Vagina (tissue), 2 donors: ENCODE measurements at regions not wholly inside any gene's neighbourhood (a gene's known extent, or its start where the extent isn't known, plus 50 kb on each side); places are given as distances from the start of the nearest gene placed in this dataset.

Experiments used
- DNase-seq, 2 donors: peaks; one replicate each; pipeline ENCODE4 v3.0.0-alpha.2; 2017; ENCODE audit errors: extremely low spot score in 2 of 2
- H3K27ac ChIP-seq: fragments of 200-600 bp; sonication (generic); one replicate; pipeline ENCODE4 v1.5.1; 2019
- H3K27me3 ChIP-seq: fragments of 200-600 bp; sonication (generic); one replicate; pipeline ENCODE4 v1.5.1; 2019
- H3K36me3 ChIP-seq, 2 donors: fragments of 200-600 bp; sonication (generic); one replicate each; pipeline ENCODE4 v1.5.1; 2017 to 2019
- H3K4me1 ChIP-seq: fragments of 200-600 bp; sonication (generic); one replicate; pipeline ENCODE4 v1.5.1; 2019
- H3K4me3 ChIP-seq, 2 donors: fragments of 200-600 bp; sonication (generic); 1 replicate in 1 of 2; 2 replicates in 1 of 2; pipeline ENCODE4 v1.5.1; 2016 to 2019
- H3K9me3 ChIP-seq: fragments of 200-600 bp; sonication (generic); one replicate; pipeline ENCODE4 v1.5.1; 2019
- CTCF ChIP-seq, 3 experiments: fragments of 450-650 bp in 2 of 3; fragments of 200-600 bp in 1 of 3; sonication (generic) in 1 of 3; IDR thresholded peaks; one replicate each; pipeline ENCODE4 v1.5.1; 2017 to 2019; ENCODE audit warnings: antibody characterized with exemption in 3 of 3, mild to moderate bottlenecking in 2 of 3, moderate library complexity in 2 of 3
- POLR2A ChIP-seq, 2 donors: fragments of 450-650 bp; IDR thresholded peaks; one replicate each; pipeline ENCODE4 v1.6.1; 2017; ENCODE audit warnings: antibody characterized with exemption in 2 of 2, mild to moderate bottlenecking in 2 of 2, moderate library complexity in 2 of 2
- POLR2AphosphoS5 ChIP-seq, 2 donors: sonication (generic); formaldehyde crosslinking; IDR thresholded peaks; one replicate each; pipeline ENCODE4 v1.9.0; 2017; ENCODE audit warnings: antibody characterized with exemption in 2 of 2, mild to moderate bottlenecking in 2 of 2, low read depth in 1 of 2; ENCODE audit not compliant: insufficient read depth in 1 of 2
- intact Hi-C: fragments of 100-400 bp; cut with DNase I; formaldehyde crosslinking; loops from one replicate; pipeline ENCODE4 v1.15.1; 2023

DNA sequence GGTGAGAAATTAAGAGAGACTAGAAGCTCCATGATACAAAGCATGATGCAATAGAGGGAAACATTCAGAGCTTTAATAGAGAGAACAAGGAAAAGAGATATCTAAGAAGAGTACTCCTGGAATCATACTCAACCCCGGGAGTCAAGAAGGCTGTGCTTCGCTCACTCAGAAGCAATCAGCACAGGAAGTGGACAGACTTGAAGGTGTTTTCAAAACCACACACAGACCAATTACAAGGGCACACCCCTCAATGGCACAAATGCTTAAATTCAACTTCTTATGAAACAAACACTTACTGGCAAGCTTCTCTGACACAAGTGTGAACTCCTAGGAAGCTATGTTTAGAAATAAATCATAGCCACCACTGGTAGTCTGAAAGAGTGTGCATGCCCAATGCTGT, 462.3 kb downstream of the GABRG2 start:
- Histone ChIP-seq H3K27me3 (no peaks in the 10 kb centered on the region), H3K27ac (no peak overlapping the region), H3K4me1 (no peaks in the 10 kb centered on the region), H3K4me3 (no peak overlapping the region), H3K36me3 (no peaks in the 10 kb centered on the region), H3K9me3 (no peaks in the 10 kb centered on the region)
- no peak for DNase-seq
- intact Hi-C loops, result no loop called here
- TF ChIP-seq CTCF (IDR thresholded peaks at IDR 0.05) (no peak), POLR2AphosphoS5 (IDR thresholded peaks at IDR 0.05; ENCODE audit: insufficient read depth in 1 of 2, low read depth in 1 of 2) (no peak), POLR2A (IDR thresholded peaks at IDR 0.05) (no peak)

DNA sequence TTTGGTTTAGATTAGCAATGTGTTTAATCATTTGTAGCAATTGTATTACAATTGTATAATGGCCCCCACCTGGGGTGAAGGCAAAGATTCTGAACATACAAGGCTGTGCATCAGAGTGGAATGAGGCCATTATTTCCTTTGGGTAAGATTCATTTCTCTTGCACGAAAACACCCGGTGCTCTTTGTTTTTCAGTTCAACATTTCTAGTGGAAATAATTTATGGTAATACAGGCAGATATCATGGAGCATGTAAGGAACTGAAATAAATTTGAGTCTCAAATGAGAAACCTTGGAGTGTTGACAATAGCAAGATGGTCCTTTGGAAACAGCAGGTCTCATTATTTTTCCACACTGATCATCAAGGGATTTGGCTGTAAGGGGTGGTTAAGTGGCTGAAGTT, 475.9 kb downstream of the GABRG2 start:
- no peaks in the 10 kb centered on the region for H3K4me1 ChIP-seq
- H3K4me3 ChIP-seq, result no peak overlapping the region
- H3K36me3 ChIP-seq, result no peaks in the 10 kb centered on the region
- intact Hi-C loops, result no loop called here
- TF ChIP-seq CTCF (IDR thresholded peaks at IDR 0.05) (no peak), POLR2AphosphoS5 (IDR thresholded peaks at IDR 0.05; ENCODE audit: insufficient read depth in 1 of 2, low read depth in 1 of 2) (no peak), POLR2A (IDR thresholded peaks at IDR 0.05) (no peak)
- H3K9me3 ChIP-seq, result no peaks in the 10 kb centered on the region
- no peak overlapping the region for H3K27ac ChIP-seq
- DNase-seq, result no peak
- no peaks in the 10 kb centered on the region for H3K27me3 ChIP-seq

DNA sequence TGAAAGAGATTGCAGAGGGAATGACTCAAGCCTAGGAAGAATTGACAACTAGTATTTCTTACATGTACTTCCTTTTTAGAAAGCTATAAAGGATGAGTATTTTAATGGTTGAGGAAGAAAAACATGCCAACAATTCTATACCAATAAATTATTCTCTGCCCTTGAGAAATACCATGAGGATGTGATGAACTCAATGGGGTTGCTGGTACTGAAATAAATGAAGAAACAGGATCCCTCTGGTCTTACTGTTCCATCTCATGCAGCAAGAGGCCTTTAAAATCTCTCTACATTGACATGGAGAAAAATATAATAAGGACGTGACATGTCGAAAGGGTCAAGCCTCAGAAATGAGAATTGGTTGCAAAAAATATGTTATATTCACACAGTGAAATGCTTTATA, 477.3 kb downstream of the GABRG2 start:
- Histone ChIP-seq H3K36me3 (no peaks in the 10 kb centered on the region), H3K27ac (no peak overlapping the region), H3K9me3 (no peaks in the 10 kb centered on the region), H3K27me3 (no peaks in the 10 kb centered on the region), H3K4me3 (no peak overlapping the region), H3K4me1 (no peaks in the 10 kb centered on the region)
- no peak for TF ChIP-seq CTCF (IDR thresholded peaks at IDR 0.05)
- no peak for TF ChIP-seq POLR2A (IDR thresholded peaks at IDR 0.05)
- no peak for TF ChIP-seq POLR2AphosphoS5 (IDR thresholded peaks at IDR 0.05; ENCODE audit: insufficient read depth in 1 of 2, low read depth in 1 of 2)
- DNase-seq, result no peak
- intact Hi-C loops, result no loop called here

- no peaks in the 10 kb centered on the region for H3K9me3 ChIP-seq
- H3K27me3 ChIP-seq, result no peaks in the 10 kb centered on the region
- no peak overlapping the region for H3K4me3 ChIP-seq
- intact Hi-C loops, result no loop called here
- no peak overlapping the region for H3K27ac ChIP-seq
- H3K4me1 ChIP-seq, result no peaks in the 10 kb centered on the region
- TF ChIP-seq POLR2AphosphoS5 (IDR thresholded peaks at IDR 0.05; ENCODE audit: insufficient read depth in 1 of 2, low read depth in 1 of 2) (no peak), CTCF (IDR thresholded peaks at IDR 0.05) (no peak), POLR2A (IDR thresholded peaks at IDR 0.05) (no peak)
- H3K36me3 ChIP-seq, result no peaks in the 10 kb centered on the region
- no peak for DNase-seq
Observed at GRCh38 chr5:162550236-162550635, 482.7 kb downstream of the GABRG2 start.

DNA sequence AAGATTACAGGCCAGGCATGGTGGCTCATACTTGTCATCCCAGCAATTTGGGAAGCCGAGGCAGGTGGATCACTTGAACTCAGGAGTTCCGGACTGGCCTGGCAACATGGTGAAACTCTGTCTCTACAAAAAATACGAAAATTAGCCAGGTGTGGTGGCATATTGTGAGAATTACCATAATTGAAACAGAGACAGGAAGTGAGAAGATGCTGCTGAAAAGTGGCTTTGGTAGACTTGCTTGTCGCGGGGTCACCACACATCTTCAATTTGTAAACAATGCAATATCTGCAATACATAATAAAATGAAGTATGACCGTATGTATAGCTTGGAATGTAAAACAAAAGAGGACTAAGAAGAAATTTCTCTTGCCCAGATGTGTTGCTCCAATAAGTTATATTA, 490.5 kb downstream of the GABRG2 start:
- Histone ChIP-seq H3K4me3 (no peak overlapping the region), H3K4me1 (no peaks in the 10 kb centered on the region), H3K36me3 (no peaks in the 10 kb centered on the region), H3K9me3 (no peaks in the 10 kb centered on the region), H3K27ac (no peak overlapping the region), H3K27me3 (no peaks in the 10 kb centered on the region)
- TF ChIP-seq POLR2A (IDR thresholded peaks at IDR 0.05) (no peak), POLR2AphosphoS5 (IDR thresholded peaks at IDR 0.05; ENCODE audit: insufficient read depth in 1 of 2, low read depth in 1 of 2) (no peak)
- no peak for DNase-seq
- intact Hi-C loops, result no loop called here

DNA sequence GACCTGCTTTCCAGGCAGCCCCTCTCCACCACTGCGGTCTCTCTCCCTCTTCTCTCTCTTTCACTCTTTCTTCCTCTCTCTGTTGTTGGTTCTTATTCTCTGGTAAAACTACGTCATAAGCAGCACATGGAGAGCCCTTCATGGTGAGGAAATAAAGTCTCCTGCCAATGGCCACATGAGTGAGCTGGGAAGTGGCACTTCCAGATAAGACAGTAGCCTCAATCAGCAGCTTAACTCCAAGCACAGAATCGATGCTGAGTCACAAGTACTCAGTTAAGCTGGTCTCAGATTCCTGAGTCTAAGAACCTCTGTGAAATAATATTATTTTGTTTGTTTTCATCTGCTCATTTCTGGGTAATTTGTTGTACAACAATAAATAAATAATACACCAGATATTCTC, 500.1 kb downstream of the GABRG2 start:
- TF ChIP-seq CTCF (IDR thresholded peaks at IDR 0.05), result no peak
- DNase-seq, result no peak
- Histone ChIP-seq H3K9me3 (no peaks in the 10 kb centered on the region), H3K4me1 (no peaks in the 10 kb centered on the region), H3K4me3 (no peak overlapping the region), H3K27ac (no peak overlapping the region), H3K36me3 (no peaks in the 10 kb centered on the region), H3K27me3 (no peaks in the 10 kb centered on the region)
- intact Hi-C loops, result no loop called here
